Liver (tissue), 3 donors: ENCODE measurements at regions not wholly inside any gene's neighbourhood (a gene's known extent, or its start where the extent isn't known, plus 50 kb on each side); places are given as distances from the start of the nearest gene placed in this dataset.

Source experiments
- ATF3 ChIP-seq: IDR thresholded peaks from 2 replicates; pipeline ENCODE4 v1.6.1; 2016; ENCODE audit warnings: antibody characterized with exemption
- CTCF ChIP-seq: fragments of 150-350 bp; IDR thresholded peaks from 2 replicates; pipeline ENCODE4 v1.5.1; 2017; ENCODE audit warnings: improper control_type of control experiment, low read depth, low read length; ENCODE audit not compliant: missing input control
- EGR1 ChIP-seq, 2 donors: IDR thresholded peaks; 2 replicates each; pipeline ENCODE4 v1.6.1; 2016 to 2018; ENCODE audit warnings: antibody characterized with exemption in 2 of 2, low read depth in 2 of 2
- GABPA ChIP-seq, 2 donors: IDR thresholded peaks in 1 of 2; conservative IDR thresholded peaks in 1 of 2; 2 replicates each; pipeline ENCODE4 v1.6.1; 2016; ENCODE audit warnings: antibody characterized with exemption in 2 of 2, mild to moderate bottlenecking in 1 of 2, moderate library complexity in 1 of 2
- JUND ChIP-seq, 2 donors: IDR thresholded peaks; 2 replicates each; pipeline ENCODE4 v1.6.1; 2016; ENCODE audit warnings: antibody characterized with exemption in 2 of 2
- MAX ChIP-seq: IDR thresholded peaks from 2 replicates; pipeline ENCODE4 v1.6.1; 2016; ENCODE audit warnings: antibody characterized with exemption
- RAD21 ChIP-seq, 2 donors: IDR thresholded peaks; 2 replicates each; pipeline ENCODE4 v1.6.1; 2016; ENCODE audit warnings: antibody characterized with exemption in 2 of 2, mild to moderate bottlenecking in 2 of 2
- REST ChIP-seq: IDR thresholded peaks from 2 replicates; pipeline ENCODE4 v1.6.1; 2016; ENCODE audit warnings: antibody characterized with exemption, mild to moderate bottlenecking
- SP1 ChIP-seq: IDR thresholded peaks from 2 replicates; pipeline ENCODE4 v1.6.1; 2018; ENCODE audit warnings: antibody characterized with exemption, mild to moderate bottlenecking
- TAF1 ChIP-seq: conservative IDR thresholded peaks from 2 replicates; pipeline ENCODE4 v1.6.1; 2016; ENCODE audit warnings: antibody characterized with exemption, mild to moderate bottlenecking
- donor health status: healthy.
- donor health status: healthy.

- TF ChIP-seq EGR1 (IDR thresholded peaks at IDR 0.05; ENCODE audit: low read depth in 2 of 2) = no peak
- no peak for TF ChIP-seq CTCF
- TF ChIP-seq GABPA (IDR thresholded peaks at IDR 0.05 in 1 of 2, conservative IDR thresholded peaks at IDR 0.05 in 1 of 2) = no peak
- TF ChIP-seq RAD21 (IDR thresholded peaks at IDR 0.05) = no peak
- no peak for TF ChIP-seq MAX
- no peak for TF ChIP-seq JUND (IDR thresholded peaks at IDR 0.05)
- TF ChIP-seq REST = no peak
- TF ChIP-seq TAF1 = no peak
- no peak for TF ChIP-seq SP1
- no peak for TF ChIP-seq ATF3
Observed at GRCh38 chr16:72542102-72542501, 370.1 kb upstream of the PMFBP1 start.
